SK-N-SH treated with all-trans-retinoic acid at 6 μM for 48 hours (cell line): ENCODE measurements at regions not wholly inside any gene's neighbourhood (a gene's known extent, or its start where the extent isn't known, plus 50 kb on each side); places are given as distances from the start of the nearest gene placed in this dataset.

ENCODE experiments used
- ATAC-seq: fragments of 200-7000 bp; cut with Tn5 transposase; 3 replicates; pipeline ENCODE4 v1.9.1; 2020; ENCODE audit warnings: mild to moderate bottlenecking, moderate library complexity
- ARNTL ChIP-seq: fragments of 450-650 bp; formaldehyde crosslinking; IDR thresholded peaks from 2 replicates; pipeline ENCODE4 v1.5.0; 2020; ENCODE audit warnings: low read depth, mild to moderate bottlenecking, moderate library complexity, borderline replicate concordance
- BACH2 ChIP-seq: fragments of 250-450 bp; sonication (Bioruptor Pico); IDR thresholded peaks from 2 replicates; pipeline ENCODE4 v1.9.0; 2021; ENCODE audit warnings: mild to moderate bottlenecking, borderline replicate concordance
- CSDC2 ChIP-seq: fragments of 250-450 bp; sonication (Bioruptor Pico); IDR thresholded peaks from 2 replicates; pipeline ENCODE4 v1.5.0; 2020; ENCODE audit warnings: mild to moderate bottlenecking, moderate library complexity
- CSRNP3 ChIP-seq: fragments of 250-450 bp; sonication (Bioruptor Pico); IDR thresholded peaks from 2 replicates; pipeline ENCODE4 v1.5.1; 2021; ENCODE audit warnings: mild to moderate bottlenecking, moderate library complexity
- ESRRG ChIP-seq: fragments of 250-450 bp; sonication (Bioruptor Pico); IDR thresholded peaks from 2 replicates; pipeline ENCODE4 v1.6.1; 2021; ENCODE audit warnings: mild to moderate bottlenecking
- GLIS3 ChIP-seq: fragments of 250-450 bp; sonication (Bioruptor Pico); IDR thresholded peaks from 2 replicates; pipeline ENCODE4 v1.5.0; 2020; ENCODE audit warnings: mild to moderate bottlenecking, moderate library complexity
- ISL1 ChIP-seq: fragments of 250-450 bp; sonication (Bioruptor Pico); IDR thresholded peaks from 2 replicates; pipeline ENCODE4 v2.1.2; 2022; ENCODE audit warnings: mild to moderate bottlenecking, moderate library complexity
- OSR1 ChIP-seq: fragments of 250-450 bp; sonication (Bioruptor Pico); IDR thresholded peaks from 2 replicates; pipeline ENCODE4 v1.8.0; 2022; ENCODE audit warnings: moderate library complexity, mild to moderate bottlenecking, inconsistent platforms
- PATZ1 ChIP-seq: fragments of 250-450 bp; sonication (Bioruptor Pico); IDR thresholded peaks from 2 replicates; pipeline ENCODE4 v1.8.0; 2020; ENCODE audit warnings: mild to moderate bottlenecking, moderate library complexity, borderline replicate concordance
- PPARA ChIP-seq: fragments of 250-450 bp; sonication (Bioruptor Pico); IDR thresholded peaks from 2 replicates; pipeline ENCODE4 v1.5.0; 2020; ENCODE audit warnings: mild to moderate bottlenecking, borderline replicate concordance
- RARB ChIP-seq: fragments of 250-450 bp; sonication (Bioruptor Pico); IDR thresholded peaks from 2 replicates; pipeline ENCODE4 v1.8.0; 2021; ENCODE audit warnings: mild to moderate bottlenecking, moderate library complexity
- SNAI2 ChIP-seq: fragments of 250-450 bp; sonication (Bioruptor Pico); IDR thresholded peaks from 2 replicates; pipeline ENCODE4 v1.5.0; 2020; ENCODE audit warnings: mild to moderate bottlenecking, moderate library complexity
- TOX ChIP-seq: fragments of 250-450 bp; sonication (Bioruptor Pico); IDR thresholded peaks from 2 replicates; pipeline ENCODE4 v1.8.0; 2021; ENCODE audit warnings: mild to moderate bottlenecking, moderate library complexity, borderline replicate concordance
- ZC3H10 ChIP-seq: fragments of 250-450 bp; sonication (Bioruptor Pico); IDR thresholded peaks from 2 replicates; pipeline ENCODE4 v1.5.1; 2021; ENCODE audit warnings: mild to moderate bottlenecking, moderate library complexity
- ZFP3 ChIP-seq: fragments of 250-450 bp; sonication (Bioruptor Pico); IDR thresholded peaks from 2 replicates; pipeline ENCODE4 v1.5.0; 2020; ENCODE audit warnings: mild to moderate bottlenecking, moderate library complexity
- ZFP30 ChIP-seq: fragments of 450-650 bp; formaldehyde crosslinking; IDR thresholded peaks from 2 replicates; pipeline ENCODE4 v1.5.0; 2022; ENCODE audit warnings: mild to moderate bottlenecking, moderate library complexity
- ZNF565 ChIP-seq: fragments of 450-650 bp; formaldehyde crosslinking; conservative IDR thresholded peaks from 2 replicates; pipeline ENCODE4 v1.5.0; 2020; ENCODE audit warnings: low read depth, mild to moderate bottlenecking, moderate library complexity
- ZNF70 ChIP-seq: fragments of 450-650 bp; formaldehyde crosslinking; IDR thresholded peaks from 2 replicates; pipeline ENCODE4 v1.5.0; 2020; ENCODE audit warnings: mild to moderate bottlenecking, moderate library complexity
- ZNF8 ChIP-seq: fragments of 450-650 bp; formaldehyde crosslinking; IDR thresholded peaks from 2 replicates; pipeline ENCODE4 v1.5.0; 2020; ENCODE audit warnings: mild to moderate bottlenecking, moderate library complexity
- TF ChIP-seq, protein P1 (sequence below): fragments of 250-450 bp; sonication (Bioruptor Pico); IDR thresholded peaks from 2 replicates; pipeline ENCODE4 v1.5.1; 2020; ENCODE audit warnings: low read depth, mild to moderate bottlenecking, moderate library complexity
- TF ChIP-seq, protein P2 (sequence below): fragments of 250-450 bp; sonication (Bioruptor Pico); IDR thresholded peaks from 2 replicates; pipeline ENCODE4 v1.8.0; 2021; ENCODE audit warnings: low read depth, mild to moderate bottlenecking, moderate library complexity, borderline replicate concordance

- TF ChIP-seq BACH2 (CRISPR knock-in tag) (no peak), CSRNP3 (CRISPR knock-in tag) (no peak), GLIS3 (CRISPR knock-in tag) (no peak), ZNF70 (CRISPR knock-in tag) (no peak)
Measured at GRCh38 chr3:40827942-40828688, 303.4 kb downstream of the ZNF621 start (continued).

DNA sequence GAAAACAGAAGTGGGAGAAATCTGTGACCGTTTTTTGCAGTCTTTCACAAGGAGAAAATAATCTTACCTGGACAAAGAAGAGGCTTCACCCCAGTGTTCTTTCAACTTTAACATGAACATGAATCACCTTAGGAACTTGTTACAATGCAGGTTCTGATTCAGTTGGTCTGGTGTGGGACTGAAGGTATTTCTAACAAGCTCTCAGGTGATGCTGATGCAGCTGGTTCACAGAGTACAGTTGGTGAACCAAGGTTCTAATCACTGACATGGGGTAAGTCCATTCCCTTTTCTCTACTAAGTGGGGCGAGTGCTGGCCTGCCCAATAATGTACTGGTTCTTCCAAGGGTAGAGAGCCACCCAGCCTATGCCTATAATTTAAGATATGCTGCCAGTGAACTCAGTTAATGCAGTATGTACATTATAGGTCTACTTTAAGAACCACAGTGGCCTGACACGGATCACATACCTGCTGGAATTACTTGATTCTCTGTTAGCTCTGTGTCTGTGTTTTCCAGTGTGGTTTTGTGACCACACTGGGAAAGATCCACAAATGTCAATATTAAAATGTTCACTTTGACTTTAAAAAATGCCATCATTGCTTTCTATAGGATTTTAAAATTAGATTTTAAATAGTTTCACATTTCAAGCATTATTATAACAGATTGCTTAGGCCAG, 304.1 kb downstream of the ZNF621 start:
- ATAC-seq: no peak
- TF ChIP-seq TOX (CRISPR knock-in tag): no peak
- no peak for TF ChIP-seq CSRNP3 (CRISPR knock-in tag)
- TF ChIP-seq, protein P1, sequence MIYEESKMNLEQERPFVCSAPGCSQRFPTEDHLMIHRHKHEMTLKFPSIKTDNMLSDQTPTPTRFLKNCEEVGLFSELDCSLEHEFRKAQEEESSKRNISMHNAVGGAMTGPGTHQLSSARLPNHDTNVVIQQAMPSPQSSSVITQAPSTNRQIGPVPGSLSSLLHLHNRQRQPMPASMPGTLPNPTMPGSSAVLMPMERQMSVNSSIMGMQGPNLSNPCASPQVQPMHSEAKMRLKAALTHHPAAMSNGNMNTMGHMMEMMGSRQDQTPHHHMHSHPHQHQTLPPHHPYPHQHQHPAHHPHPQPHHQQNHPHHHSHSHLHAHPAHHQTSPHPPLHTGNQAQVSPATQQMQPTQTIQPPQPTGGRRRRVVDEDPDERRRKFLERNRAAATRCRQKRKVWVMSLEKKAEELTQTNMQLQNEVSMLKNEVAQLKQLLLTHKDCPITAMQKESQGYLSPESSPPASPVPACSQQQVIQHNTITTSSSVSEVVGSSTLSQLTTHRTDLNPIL (CRISPR knock-in tag): no peak
- TF ChIP-seq RARB (CRISPR knock-in tag): no peak
- no peak for TF ChIP-seq GLIS3 (CRISPR knock-in tag)
- no peak for TF ChIP-seq ISL1 (CRISPR knock-in tag)
- no peak for TF ChIP-seq SNAI2 (CRISPR knock-in tag)
- TF ChIP-seq ZC3H10 (CRISPR knock-in tag): no peak
- no peak for TF ChIP-seq ARNTL (CRISPR knock-in tag)
- TF ChIP-seq, protein P2, sequence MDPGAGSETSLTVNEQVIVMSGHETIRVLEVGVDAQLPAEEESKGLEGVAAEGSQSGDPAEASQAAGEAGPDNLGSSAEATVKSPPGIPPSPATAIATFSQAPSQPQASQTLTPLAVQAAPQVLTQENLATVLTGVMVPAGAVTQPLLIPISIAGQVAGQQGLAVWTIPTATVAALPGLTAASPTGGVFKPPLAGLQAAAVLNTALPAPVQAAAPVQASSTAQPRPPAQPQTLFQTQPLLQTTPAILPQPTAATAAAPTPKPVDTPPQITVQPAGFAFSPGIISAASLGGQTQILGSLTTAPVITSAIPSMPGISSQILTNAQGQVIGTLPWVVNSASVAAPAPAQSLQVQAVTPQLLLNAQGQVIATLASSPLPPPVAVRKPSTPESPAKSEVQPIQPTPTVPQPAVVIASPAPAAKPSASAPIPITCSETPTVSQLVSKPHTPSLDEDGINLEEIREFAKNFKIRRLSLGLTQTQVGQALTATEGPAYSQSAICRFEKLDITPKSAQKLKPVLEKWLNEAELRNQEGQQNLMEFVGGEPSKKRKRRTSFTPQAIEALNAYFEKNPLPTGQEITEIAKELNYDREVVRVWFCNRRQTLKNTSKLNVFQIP: no peak
- TF ChIP-seq ZNF8 (CRISPR knock-in tag): no peak
- TF ChIP-seq ZNF70 (CRISPR knock-in tag): no peak
- no peak for TF ChIP-seq ZFP30

- TF ChIP-seq, protein P2: no peak
- TF ChIP-seq ZNF70 (CRISPR knock-in tag) (no peak), PPARA (CRISPR knock-in tag) (no peak), ZNF565 (CRISPR knock-in tag) (no peak), ESRRG (no peak), ZNF8 (CRISPR knock-in tag) (no peak), ZFP3 (CRISPR knock-in tag) (no peak), OSR1 (no peak), BACH2 (CRISPR knock-in tag) (no peak), GLIS3 (CRISPR knock-in tag) (no peak), TOX (CRISPR knock-in tag) (no peak), CSDC2 (CRISPR knock-in tag) (no peak), PATZ1 (no peak), ARNTL (CRISPR knock-in tag) (no peak)
- no peak for ATAC-seq
Measured at GRCh38 chr3:40829876-40830275, 305.1 kb downstream of the ZNF621 start.
